Mesothelial cell of epicardium (in vitro differentiated cells): ENCODE measurements at regions not wholly inside any gene's neighbourhood (a gene's known extent, or its start where the extent isn't known, plus 50 kb on each side); places are given as distances from the start of the nearest gene placed in this dataset.

Source experiments
- DNase-seq, 2 experiments: peaks; one replicate each; pipeline ENCODE4 v3.0.0; 2021; ENCODE audit warnings: low spot score in 2 of 2; ENCODE audit not compliant: unreplicated experiment in 2 of 2
- H3K27ac Mint-ChIP-seq: 2 replicates; pipeline ENCODE4 v1.8.0; 2021; ENCODE audit warnings: mixed read lengths
- H3K27me3 Mint-ChIP-seq: 2 replicates; pipeline ENCODE4 v1.8.0; 2021; ENCODE audit warnings: low read depth, mixed read lengths
- H3K36me3 Mint-ChIP-seq: 2 replicates; pipeline ENCODE4 v1.8.0; 2021; ENCODE audit warnings: mixed read lengths
- H3K4me1 Mint-ChIP-seq: 2 replicates; pipeline ENCODE4 v1.8.0; 2021; ENCODE audit warnings: mixed read lengths
- H3K4me3 Mint-ChIP-seq: 2 replicates; pipeline ENCODE4 v1.8.0; 2021; ENCODE audit warnings: mild to moderate bottlenecking, moderate library complexity, mixed read lengths
- H3K9me3 Mint-ChIP-seq: 2 replicates; pipeline ENCODE4 v1.8.0; 2021; ENCODE audit warnings: mixed read lengths
- TF ChIP-seq, protein P1 (sequence below): fragments of 200-600 bp; sonication (generic); IDR thresholded peaks from one replicate; pipeline ENCODE4 v1.5.0; 2021; ENCODE audit warnings: antibody characterized with exemption; ENCODE audit not compliant: unreplicated experiment

DNA sequence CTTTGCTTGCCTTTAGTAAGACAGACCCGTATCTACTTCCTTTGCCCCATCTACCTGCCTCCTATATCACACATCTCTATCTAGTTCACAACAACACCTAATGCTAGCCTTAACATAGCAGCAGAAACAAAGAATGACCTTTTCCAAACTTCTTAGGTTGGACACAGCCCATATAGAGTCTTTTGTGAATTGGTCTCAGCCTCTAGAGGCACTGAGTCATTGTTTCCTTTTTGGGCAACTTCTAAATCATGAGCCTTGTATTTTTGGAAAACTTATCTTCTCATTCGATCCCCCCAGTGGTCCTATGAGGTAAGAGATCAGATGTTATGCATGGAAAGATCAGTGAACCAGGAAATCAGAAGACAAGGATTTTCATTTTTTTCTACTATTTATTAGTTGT, 679.4 kb upstream of the USP24 start:
- DNase-seq, result no peak
- no peak overlapping the region for H3K4me3 Mint-ChIP-seq

DNA sequence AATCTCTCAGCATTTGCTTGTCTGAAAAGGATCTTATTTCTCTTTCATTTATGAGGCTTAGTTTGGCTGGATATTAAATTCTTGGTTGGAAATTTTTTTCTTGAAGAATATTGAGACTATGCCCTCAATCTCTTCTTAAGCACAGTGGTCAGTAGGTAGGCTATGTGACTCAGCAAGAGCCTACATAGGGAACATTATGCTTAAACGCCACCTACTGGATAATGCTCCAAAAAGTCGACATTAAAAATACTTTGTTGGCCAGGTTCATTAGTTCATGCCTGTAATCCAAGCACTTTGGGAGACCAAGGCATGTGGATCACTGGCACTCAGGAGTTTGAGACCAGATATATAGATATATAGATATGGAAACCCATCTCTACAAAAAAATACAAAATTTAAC, 678.0 kb upstream of the USP24 start:
- Mint-ChIP-seq H3K4me1 (peaks cover 2% of the 10 kb centered on the region), H3K36me3 (peaks cover 30% of the 10 kb centered on the region), H3K27me3 (no peaks in the 10 kb centered on the region), H3K4me3 (no peak overlapping the region), H3K27ac (no peak overlapping the region), H3K9me3 (peaks cover 64% of the 10 kb centered on the region)
- no peak for DNase-seq
- TF ChIP-seq, protein P1, sequence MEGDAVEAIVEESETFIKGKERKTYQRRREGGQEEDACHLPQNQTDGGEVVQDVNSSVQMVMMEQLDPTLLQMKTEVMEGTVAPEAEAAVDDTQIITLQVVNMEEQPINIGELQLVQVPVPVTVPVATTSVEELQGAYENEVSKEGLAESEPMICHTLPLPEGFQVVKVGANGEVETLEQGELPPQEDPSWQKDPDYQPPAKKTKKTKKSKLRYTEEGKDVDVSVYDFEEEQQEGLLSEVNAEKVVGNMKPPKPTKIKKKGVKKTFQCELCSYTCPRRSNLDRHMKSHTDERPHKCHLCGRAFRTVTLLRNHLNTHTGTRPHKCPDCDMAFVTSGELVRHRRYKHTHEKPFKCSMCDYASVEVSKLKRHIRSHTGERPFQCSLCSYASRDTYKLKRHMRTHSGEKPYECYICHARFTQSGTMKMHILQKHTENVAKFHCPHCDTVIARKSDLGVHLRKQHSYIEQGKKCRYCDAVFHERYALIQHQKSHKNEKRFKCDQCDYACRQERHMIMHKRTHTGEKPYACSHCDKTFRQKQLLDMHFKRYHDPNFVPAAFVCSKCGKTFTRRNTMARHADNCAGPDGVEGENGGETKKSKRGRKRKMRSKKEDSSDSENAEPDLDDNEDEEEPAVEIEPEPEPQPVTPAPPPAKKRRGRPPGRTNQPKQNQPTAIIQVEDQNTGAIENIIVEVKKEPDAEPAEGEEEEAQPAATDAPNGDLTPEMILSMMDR, result no peak

More for the DNA sequence above, 679.4 kb upstream of the USP24 start:
- H3K27ac Mint-ChIP-seq, result no peak overlapping the region
- H3K4me1 Mint-ChIP-seq, result no peaks in the 10 kb centered on the region
- TF ChIP-seq, protein P1, result no peak
- peaks cover 75% of the 10 kb centered on the region for H3K9me3 Mint-ChIP-seq
- H3K36me3 Mint-ChIP-seq, result peaks cover 30% of the 10 kb centered on the region
- no peaks in the 10 kb centered on the region for H3K27me3 Mint-ChIP-seq

DNA sequence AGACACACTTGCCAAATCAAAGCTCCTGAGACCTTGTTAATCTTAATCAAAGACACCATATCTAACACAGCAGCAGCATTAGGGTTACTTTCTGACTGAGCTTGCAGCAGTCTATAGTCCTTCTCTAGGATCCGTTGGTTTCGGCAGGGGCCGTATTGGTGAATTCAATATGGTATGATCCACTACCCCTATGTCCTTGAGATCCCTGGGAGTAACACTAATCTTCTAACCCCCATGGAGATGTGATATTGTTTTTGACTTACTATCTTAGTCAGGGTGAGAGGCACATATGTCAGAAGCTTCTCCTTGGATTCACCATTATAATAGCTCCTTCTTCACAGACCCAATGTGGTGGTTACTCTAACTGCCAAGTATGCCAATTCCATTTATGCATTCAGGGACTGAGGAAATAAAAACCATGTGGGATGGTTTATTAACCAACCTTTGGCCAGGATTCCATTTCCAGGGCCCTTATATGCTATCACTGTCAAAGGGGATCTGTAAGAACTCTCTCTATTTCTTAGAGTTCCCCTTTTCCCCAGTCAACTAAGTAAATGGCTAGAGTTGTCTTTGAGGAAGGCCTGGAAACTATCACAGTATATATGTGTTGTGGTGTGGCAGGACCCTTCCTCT, 673.6 kb upstream of the USP24 start:
- no peak overlapping the region for H3K4me3 Mint-ChIP-seq
- H3K9me3 Mint-ChIP-seq, result peaks cover 33% of the 10 kb centered on the region
- TF ChIP-seq, protein P1, result no peak
- H3K27ac Mint-ChIP-seq, result no peak overlapping the region
- H3K36me3 Mint-ChIP-seq, result peaks cover 21% of the 10 kb centered on the region
- no peaks in the 10 kb centered on the region for H3K27me3 Mint-ChIP-seq
- H3K4me1 Mint-ChIP-seq, result peaks cover 19% of the 10 kb centered on the region
- DNase-seq, result no peak

DNA sequence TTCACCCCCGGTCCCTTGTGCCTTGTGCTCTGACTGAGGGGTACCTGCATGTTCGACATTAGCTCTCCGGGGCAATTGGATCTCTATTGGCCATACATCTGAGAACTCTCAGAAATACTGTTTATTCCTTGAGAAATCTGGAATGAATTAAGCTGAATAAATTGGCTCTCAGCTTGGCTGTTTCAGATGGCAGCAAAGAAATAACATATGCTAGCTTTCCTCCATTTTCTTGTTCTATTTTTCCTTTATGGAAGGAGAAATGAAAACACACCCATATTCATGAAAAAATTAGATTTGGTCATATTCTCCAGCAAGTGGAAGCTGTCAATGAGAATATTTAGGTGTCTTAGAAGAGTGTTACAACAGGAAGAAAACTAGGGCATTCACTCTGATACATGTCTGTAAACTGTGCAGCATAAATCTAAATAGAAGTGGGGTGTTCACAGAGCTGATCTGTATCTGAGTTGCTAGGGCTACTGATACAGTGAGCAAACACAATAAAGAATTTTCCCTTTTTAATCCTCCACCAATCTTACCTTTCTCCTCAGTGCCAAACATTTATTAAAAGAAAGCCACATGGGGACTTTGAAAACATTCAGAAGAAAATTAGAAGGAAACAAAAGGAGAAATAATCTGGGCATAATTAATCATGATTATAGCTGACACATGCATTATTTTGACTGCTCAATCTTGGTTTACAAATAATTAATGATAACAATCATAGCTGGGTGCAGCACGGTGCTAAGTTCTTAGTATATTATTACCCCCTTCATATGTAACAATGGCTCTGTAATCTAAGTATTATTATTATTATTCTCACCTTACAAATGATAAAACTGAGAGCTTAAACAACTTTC, 671.9 kb upstream of the USP24 start:
- no peak for DNase-seq
- Mint-ChIP-seq H3K27ac (no peak overlapping the region), H3K36me3 (peaks cover 8% of the 10 kb centered on the region), H3K27me3 (no peaks in the 10 kb centered on the region), H3K9me3 (peaks cover 19% of the 10 kb centered on the region), H3K4me3 (no peak overlapping the region), H3K4me1 (peaks cover 19% of the 10 kb centered on the region)
- TF ChIP-seq, protein P1, result no peak

DNA sequence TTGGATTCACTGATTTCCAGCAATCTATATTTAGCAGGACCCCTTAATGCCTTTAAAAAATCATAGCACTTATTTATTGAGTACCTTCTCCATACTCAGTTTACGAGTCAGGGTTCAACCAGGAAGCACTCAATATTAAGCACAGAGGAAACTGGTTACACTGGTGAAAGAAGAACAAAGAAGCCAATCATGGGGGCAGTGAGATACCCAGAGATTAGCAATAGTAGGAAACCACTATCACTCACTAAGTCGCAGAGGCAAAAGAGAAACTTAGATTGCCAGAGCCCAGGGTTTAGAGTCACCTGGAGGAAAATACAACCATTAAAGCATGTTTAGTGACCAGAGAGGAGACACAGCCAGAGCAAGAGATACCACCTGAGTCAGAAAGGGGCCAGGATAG, 670.5 kb upstream of the USP24 start:
- no peak for DNase-seq
- TF ChIP-seq, protein P1, result no peak
- Mint-ChIP-seq H3K9me3 (peaks cover 5% of the 10 kb centered on the region), H3K27me3 (no peaks in the 10 kb centered on the region), H3K36me3 (no peaks in the 10 kb centered on the region), H3K27ac (no peak overlapping the region), H3K4me1 (peaks cover 19% of the 10 kb centered on the region), H3K4me3 (no peak overlapping the region)
